Endothelial cell of umbilical vein (primary cell): ENCODE measurements at regions not wholly inside any gene's neighbourhood (a gene's known extent, or its start where the extent isn't known, plus 50 kb on each side); places are given as distances from the start of the nearest gene placed in this dataset.

Experiments
- BruUV-seq: library from RNA; stranded (reverse); fragments of 400-500 nt; replicated peaks from 2 replicates; lab custom pipeline; 2021; lab: Mats Ljungman, UMichigan
- CTCF ChIA-PET: fragments of 300-600, 350-600 bp; sonication (Branson Sonifier 250); formaldehyde crosslinking; loops from one replicate; lab custom pipeline; 2021; ENCODE audit warnings: antibody characterized with exemption, inconsistent platforms; lab: Charles Lee
- POLR2A ChIA-PET: fragments of 300-600, 350-600 bp; sonication (Branson Sonifier 250); formaldehyde crosslinking; loops from one replicate; lab custom pipeline; 2021; ENCODE audit warnings: antibody characterized with exemption, inconsistent platforms; lab: Charles Lee
- DNase-seq: peaks from one replicate; pipeline ENCODE4 v3.0.0-alpha.2; 2011; ENCODE audit warnings: low read depth, low spot score
- FAIRE-seq: peaks from 2 replicates; lab custom pipeline; 2011; peaks lifted over from hg19 to GRCh38; lab: Jason Lieb, UNC
- H2AFZ ChIP-seq: 2 replicates; pipeline ENCODE4 v1.6.0; 2012; ENCODE audit warnings: low read depth, low read length, control low read depth, inconsistent platforms
- H3K27ac ChIP-seq: 2 replicates; pipeline ENCODE4 v1.5.1; 2011; ENCODE audit warnings: low read depth, mild to moderate bottlenecking, control low read depth, low read length, moderate library complexity; ENCODE audit not compliant: insufficient read depth
- H3K27me3 ChIP-seq, 2 experiments: 2 replicates each; pipeline versions ENCODE4 v1.6.0 to v1.6.1; 2011; ENCODE audit warnings: low read length in 2 of 2, mixed read lengths in 1 of 2; ENCODE audit not compliant: control insufficient read depth in 2 of 2, insufficient read depth in 2 of 2
- H3K36me3 ChIP-seq, 2 experiments: 2 replicates in 1 of 2; 3 replicates in 1 of 2; pipeline ENCODE4 v1.5.1; 2011; ENCODE audit warnings: low read length in 2 of 2, mild to moderate bottlenecking in 1 of 2, moderate library complexity in 1 of 2; ENCODE audit not compliant: control insufficient read depth in 2 of 2, insufficient read depth in 2 of 2; ENCODE audit errors: extremely low read depth in 1 of 2
- H3K4me1 ChIP-seq: 3 replicates; pipeline ENCODE4 v1.5.1; 2011; ENCODE audit warnings: mild to moderate bottlenecking, low read length; ENCODE audit not compliant: control insufficient read depth, insufficient read depth; ENCODE audit errors: extremely low read depth
- H3K4me2 ChIP-seq: 2 replicates; pipeline ENCODE4 v1.6.1; 2011; ENCODE audit warnings: low read length, control low read depth, mixed read lengths; ENCODE audit not compliant: insufficient read depth
- H3K4me3 ChIP-seq, 3 experiments: fragments of 200-600 bp in 1 of 3; sonication (generic), shearing (Covaris generic) in 1 of 3; replicated peaks in 1 of 3; 2 replicates each; pipeline ENCODE4 v1.5.1; 2011 to 2016; ENCODE audit warnings: control low read depth in 3 of 3, low read length in 3 of 3, mild to moderate bottlenecking in 2 of 3, inconsistent platforms in 1 of 3, low read depth in 1 of 3, moderate library complexity in 1 of 3; ENCODE audit not compliant: insufficient read depth in 1 of 3
- H3K79me2 ChIP-seq: 2 replicates; pipeline ENCODE4 v1.6.0; 2012; ENCODE audit warnings: low read length, inconsistent platforms; ENCODE audit not compliant: control insufficient read depth, insufficient read depth
- H3K9ac ChIP-seq: replicated peaks from 2 replicates; pipeline ENCODE3; 2011; ENCODE audit warnings: low read length, control low read depth; ENCODE audit not compliant: insufficient read depth; ENCODE audit errors: extremely low read depth
- H3K9me1 ChIP-seq: replicated peaks from 3 replicates; pipeline ENCODE4 v1.6.0; 2011; ENCODE audit warnings: mild to moderate bottlenecking, low read length; ENCODE audit not compliant: control insufficient read depth, insufficient read depth; ENCODE audit errors: extremely low read depth
- H3K9me3 ChIP-seq: replicated peaks from 2 replicates; pipeline ENCODE4 v1.5.1; 2012; ENCODE audit warnings: low read length, inconsistent platforms; ENCODE audit not compliant: control insufficient read depth, insufficient read depth
- H4K20me1 ChIP-seq: replicated peaks from 2 replicates; pipeline ENCODE3; 2011; ENCODE audit warnings: mild to moderate bottlenecking, low read length; ENCODE audit not compliant: control insufficient read depth, insufficient read depth; ENCODE audit errors: extremely low read depth
- CTCF ChIP-seq, 2 donors: IDR thresholded peaks; 1 replicate in 1 of 2; 2 replicates in 1 of 2; pipeline ENCODE4 v1.5.1; 2011; ENCODE audit warnings: low read length in 2 of 2, mild to moderate bottlenecking in 2 of 2, moderate library complexity in 2 of 2, control low read depth in 1 of 2, inconsistent platforms in 1 of 2, low read depth in 1 of 2; ENCODE audit not compliant: insufficient read depth in 1 of 2; ENCODE audit errors: extremely low read depth in 1 of 2
- EZH2 ChIP-seq: IDR thresholded peaks from 2 replicates; pipeline ENCODE4 v1.6.1; 2012; ENCODE audit warnings: borderline replicate concordance, low read depth, mild to moderate bottlenecking, moderate library complexity, low read length, inconsistent platforms; ENCODE audit not compliant: severe bottlenecking
- FOS ChIP-seq: IDR thresholded peaks from 2 replicates; pipeline ENCODE4 v1.6.1; 2011; ENCODE audit warnings: mild to moderate bottlenecking, low read length, moderate library complexity, borderline replicate concordance; ENCODE audit not compliant: insufficient read depth
- GATA2 ChIP-seq: IDR thresholded peaks from 2 replicates; pipeline ENCODE4 v1.7.0; 2011; ENCODE audit warnings: low read depth, mild to moderate bottlenecking, moderate library complexity, mixed read lengths, low read length; ENCODE audit not compliant: insufficient read length, insufficient read depth
- JUN ChIP-seq: IDR thresholded peaks from 2 replicates; pipeline ENCODE4 v1.6.1; 2011; ENCODE audit warnings: borderline replicate concordance, low read depth; ENCODE audit not compliant: insufficient read length, insufficient read depth
- MAX ChIP-seq: IDR thresholded peaks from 2 replicates; pipeline ENCODE4 v1.6.1; 2011; ENCODE audit not compliant: insufficient read depth, insufficient read length
- MYC ChIP-seq: IDR thresholded peaks from one replicate; pipeline ENCODE4 v1.6.1; 2011; ENCODE audit warnings: mild to moderate bottlenecking, low read depth, low read length
- POLR2A ChIP-seq: IDR thresholded peaks from 2 replicates; pipeline ENCODE4 v1.6.1; 2012; ENCODE audit warnings: low read depth, mild to moderate bottlenecking, control low read depth, low read length
- POLR2AphosphoS5 ChIP-seq: IDR thresholded peaks from 2 replicates; pipeline ENCODE4 v1.6.1; 2012; ENCODE audit warnings: low read depth, mild to moderate bottlenecking, control low read depth, low read length, moderate library complexity; ENCODE audit not compliant: insufficient read depth
- dilution Hi-C: fragments of 300-500 bp; cut with MboI; formaldehyde crosslinking; loops from one replicate; pipeline ENCODE4 v1.15.0; 2019; ENCODE audit warnings: low sequenced_read_pairs; ENCODE audit not compliant: extremely low pct_ligation_motif_present
- intact Hi-C: fragments of 100-400 bp; cut with micrococcal nuclease; formaldehyde crosslinking; loops from one replicate; pipeline ENCODE4 v1.10.0; 2022

- FAIRE-seq: no peak
- no peak overlapping the region for H3K27ac ChIP-seq
- DNase-seq: no peak
- intact Hi-C loops (no loop called here), dilution Hi-C loops (no loop called here)
- no peak overlapping the region for H3K4me2 ChIP-seq
- no peak overlapping the region for H2AFZ ChIP-seq
- no peaks in the 10 kb centered on the region for H3K36me3 ChIP-seq
- no peaks in the 10 kb centered on the region for H3K9me1 ChIP-seq
- H3K9ac ChIP-seq: no peak overlapping the region
- H4K20me1 ChIP-seq: no peaks in the 10 kb centered on the region
- no TSS peak for BruUV-seq
- ChIA-PET POLR2A (no interaction called here), CTCF (no interaction called here)
- TF ChIP-seq EZH2 (no peak), MYC (no peak), POLR2A (no peak), MAX (no peak), POLR2AphosphoS5 (no peak), GATA2 (no peak), JUN (no peak), CTCF (IDR thresholded peaks at IDR 0.05; ENCODE audit: extremely low read depth in 1 of 2, insufficient read depth in 1 of 2, low read depth in 1 of 2, low read length in 2 of 2) (no peak), FOS (no peak)
- H3K79me2 ChIP-seq: no peaks in the 10 kb centered on the region
- H3K4me1 ChIP-seq: no peaks in the 10 kb centered on the region
- no peak overlapping the region for H3K4me3 ChIP-seq
- no peaks in the 10 kb centered on the region for H3K27me3 ChIP-seq
- H3K9me3 ChIP-seq: no peaks in the 10 kb centered on the region
Measured at GRCh38 chr6:163754866-163755265, 340.3 kb downstream of the QKI start.
